ENCODE measurements at regions not wholly inside any gene's neighbourhood (a gene's known extent, or its start where the extent isn't known, plus 50 kb on each side); places are given as distances from the start of the nearest gene placed in this dataset.

GRCh38 chr6:170135821-170136471 is 154.9 kb downstream of the DLL1 start:
- Histone ChIP-seq H3K27ac (ENCODE audit: low read length) (no peak overlapping the region), H3K36me3 (ENCODE audit: control insufficient read depth, insufficient read depth, low read length) (no peaks in the 10 kb centered on the region), H3K27me3 (ENCODE audit: control insufficient read depth, insufficient read depth, low read length) (no peaks in the 10 kb centered on the region), H3K4me3 (ENCODE audit: low read length) (no peak overlapping the region), H3K9me3 (ENCODE audit: control insufficient read depth, insufficient read depth, low read length) (no peaks in the 10 kb centered on the region), H3K4me1 (ENCODE audit: control insufficient read depth, insufficient read depth, low read length) (peaks cover 14% of the 10 kb centered on the region)
- ATAC-seq (peak in 1 of 3 donors; percentile 78), DNase-seq (peak in 1 of 2 donors; percentile 14)
- WGBS (ENCODE audit: insufficient coverage) = 81% methylated on average over 38 of the region's 38 CpGs
- Mint-ChIP-seq H3K27me3 (ENCODE audit: low read depth in 2 of 2) (peaks cover 0 to 3% of the 10 kb centered on the region in 2 donors), H3K36me3 (no peaks in the 10 kb centered on the region), H3K4me3 (peak overlapping the region; percentile 66), H3K9me3 (no peaks in the 10 kb centered on the region), H3K4me1 (peaks cover 7 to 17% of the 10 kb centered on the region in 2 donors), H3K27ac (no peak overlapping the region)
- intact Hi-C loops (cut with micrococcal nuclease) = no loop called here
- TF ChIP-seq CTCF (IDR thresholded peaks at IDR 0.05) = no peak

- WGBS (ENCODE audit: insufficient coverage) = 82% methylated on average over 15 of the region's 16 CpGs
- intact Hi-C loops (cut with micrococcal nuclease) = no loop called here
- Mint-ChIP-seq H3K27ac (no peak overlapping the region), H3K4me1 (peaks cover 7 to 17% of the 10 kb centered on the region in 2 donors), H3K4me3 (peak overlapping the region; percentile 66), H3K9me3 (no peaks in the 10 kb centered on the region), H3K36me3 (no peaks in the 10 kb centered on the region), H3K27me3 (ENCODE audit: low read depth in 2 of 2) (peaks cover 0 to 3% of the 10 kb centered on the region in 2 donors)
- Histone ChIP-seq H3K27ac (ENCODE audit: low read length) (no peak overlapping the region), H3K27me3 (ENCODE audit: control insufficient read depth, insufficient read depth, low read length) (no peaks in the 10 kb centered on the region), H3K36me3 (ENCODE audit: control insufficient read depth, insufficient read depth, low read length) (no peaks in the 10 kb centered on the region), H3K4me1 (ENCODE audit: control insufficient read depth, insufficient read depth, low read length) (peaks cover 14% of the 10 kb centered on the region), H3K9me3 (ENCODE audit: control insufficient read depth, insufficient read depth, low read length) (no peaks in the 10 kb centered on the region), H3K4me3 (ENCODE audit: low read length) (no peak overlapping the region)
- TF ChIP-seq CTCF (IDR thresholded peaks at IDR 0.05) = no peak
- ATAC-seq (peak in 1 of 3 donors; percentile 7), DNase-seq (peak in 1 of 2 donors; percentile 2)
Measured at GRCh38 chr6:170135461-170135820, 155.4 kb downstream of the DLL1 start.

- intact Hi-C loops (cut with micrococcal nuclease) = no loop called here
Measured at GRCh38 chr6:170134471-170135440, 156.1 kb downstream of the DLL1 start.

More at GRCh38 chr6:170134471-170135440, 156.1 kb downstream of the DLL1 start:
- no peak for ATAC-seq
- Mint-ChIP-seq H3K36me3 (no peaks in the 10 kb centered on the region), H3K4me3 (peak overlapping the region; percentile 66), H3K27me3 (ENCODE audit: low read depth in 2 of 2) (peaks cover 0 to 3% of the 10 kb centered on the region in 2 donors), H3K9me3 (no peaks in the 10 kb centered on the region), H3K4me1 (peaks cover 7 to 17% of the 10 kb centered on the region in 2 donors), H3K27ac (no peak overlapping the region)
- Histone ChIP-seq H3K36me3 (ENCODE audit: control insufficient read depth, insufficient read depth, low read length) (no peaks in the 10 kb centered on the region), H3K27me3 (ENCODE audit: control insufficient read depth, insufficient read depth, low read length) (no peaks in the 10 kb centered on the region), H3K4me1 (ENCODE audit: control insufficient read depth, insufficient read depth, low read length) (peaks cover 14% of the 10 kb centered on the region), H3K27ac (ENCODE audit: low read length) (no peak overlapping the region), H3K4me3 (ENCODE audit: low read length) (no peak overlapping the region), H3K9me3 (ENCODE audit: control insufficient read depth, insufficient read depth, low read length) (no peaks in the 10 kb centered on the region)
- WGBS (ENCODE audit: insufficient coverage) = 80% methylated on average over 31 of the region's 31 CpGs
- DNase-seq = peak in 1 of 2 donors; percentile 11
- TF ChIP-seq CTCF (IDR thresholded peaks at IDR 0.05) = no peak

Data from natural killer cell (primary cell).